ENCODE measurements at regions not wholly inside any gene's neighbourhood (a gene's known extent, or its start where the extent isn't known, plus 50 kb on each side); places are given as distances from the start of the nearest gene placed in this dataset.

DNA sequence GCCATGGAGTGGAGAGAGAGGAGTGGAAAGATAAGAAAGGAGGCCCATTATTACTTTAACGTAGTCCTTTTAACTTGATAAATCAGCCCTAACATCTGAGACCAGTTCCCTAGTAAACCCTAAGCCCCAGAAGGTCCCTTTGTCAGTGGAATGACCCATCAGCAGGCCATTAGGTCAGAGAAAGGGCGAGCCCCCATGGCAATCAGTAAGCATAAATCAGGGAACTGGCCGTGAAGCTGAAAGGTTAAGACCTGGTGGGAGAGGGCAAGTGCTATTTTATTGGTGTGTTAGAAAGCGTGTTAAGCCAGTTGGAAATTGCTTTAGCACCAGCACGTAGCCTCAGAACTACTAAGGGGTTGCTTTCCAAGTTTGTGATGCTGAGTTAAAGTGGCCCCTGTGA, 708.0 kb downstream of the BCL11B start:
- no peak overlapping the region for H3K27ac ChIP-seq
- TF ChIP-seq, protein P1, sequence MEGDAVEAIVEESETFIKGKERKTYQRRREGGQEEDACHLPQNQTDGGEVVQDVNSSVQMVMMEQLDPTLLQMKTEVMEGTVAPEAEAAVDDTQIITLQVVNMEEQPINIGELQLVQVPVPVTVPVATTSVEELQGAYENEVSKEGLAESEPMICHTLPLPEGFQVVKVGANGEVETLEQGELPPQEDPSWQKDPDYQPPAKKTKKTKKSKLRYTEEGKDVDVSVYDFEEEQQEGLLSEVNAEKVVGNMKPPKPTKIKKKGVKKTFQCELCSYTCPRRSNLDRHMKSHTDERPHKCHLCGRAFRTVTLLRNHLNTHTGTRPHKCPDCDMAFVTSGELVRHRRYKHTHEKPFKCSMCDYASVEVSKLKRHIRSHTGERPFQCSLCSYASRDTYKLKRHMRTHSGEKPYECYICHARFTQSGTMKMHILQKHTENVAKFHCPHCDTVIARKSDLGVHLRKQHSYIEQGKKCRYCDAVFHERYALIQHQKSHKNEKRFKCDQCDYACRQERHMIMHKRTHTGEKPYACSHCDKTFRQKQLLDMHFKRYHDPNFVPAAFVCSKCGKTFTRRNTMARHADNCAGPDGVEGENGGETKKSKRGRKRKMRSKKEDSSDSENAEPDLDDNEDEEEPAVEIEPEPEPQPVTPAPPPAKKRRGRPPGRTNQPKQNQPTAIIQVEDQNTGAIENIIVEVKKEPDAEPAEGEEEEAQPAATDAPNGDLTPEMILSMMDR (conservative IDR thresholded peaks at IDR 0.05) = no peak

DNA sequence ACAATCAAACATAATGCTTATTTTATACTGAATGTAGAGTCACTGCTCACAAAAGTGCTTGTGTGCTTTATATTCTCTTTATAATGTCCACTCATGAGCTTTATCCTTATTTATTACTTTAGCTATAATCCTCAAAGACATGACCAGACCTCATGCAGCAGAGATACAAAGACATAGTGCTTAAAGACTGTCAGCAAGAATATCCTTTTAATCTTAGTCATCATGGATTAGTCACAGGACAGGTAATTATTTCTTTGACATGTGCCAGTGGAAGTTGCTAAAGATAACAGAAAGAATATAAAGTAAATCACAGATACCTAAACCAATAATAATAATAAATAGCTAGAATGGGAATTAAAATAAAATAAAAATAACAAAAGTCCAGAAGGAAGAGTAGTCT, 707.5 kb downstream of the BCL11B start:
- TF ChIP-seq, protein P1 (conservative IDR thresholded peaks at IDR 0.05) = no peak
- no peak overlapping the region for H3K27ac ChIP-seq

DNA sequence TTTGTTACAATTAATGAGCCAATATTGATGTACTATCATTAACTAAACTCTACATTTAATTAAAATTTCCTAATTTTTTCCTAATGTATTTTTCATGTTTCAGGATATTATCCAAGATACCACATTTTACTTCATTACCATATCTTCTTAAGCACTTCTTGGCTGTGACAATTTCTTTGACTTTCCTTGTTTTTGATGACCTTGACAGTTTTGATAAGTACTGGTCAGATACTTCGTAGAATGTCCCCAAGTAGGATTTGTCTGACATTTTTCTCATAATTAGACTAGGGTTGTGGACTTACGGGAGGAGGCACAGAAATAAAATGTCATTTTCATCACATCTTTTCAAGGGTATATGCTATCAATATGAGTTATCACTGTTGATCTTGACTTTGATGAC, 700.9 kb downstream of the BCL11B start:
- TF ChIP-seq, protein P1 (conservative IDR thresholded peaks at IDR 0.05) = no peak
- H3K27ac ChIP-seq = no peak overlapping the region

DNA sequence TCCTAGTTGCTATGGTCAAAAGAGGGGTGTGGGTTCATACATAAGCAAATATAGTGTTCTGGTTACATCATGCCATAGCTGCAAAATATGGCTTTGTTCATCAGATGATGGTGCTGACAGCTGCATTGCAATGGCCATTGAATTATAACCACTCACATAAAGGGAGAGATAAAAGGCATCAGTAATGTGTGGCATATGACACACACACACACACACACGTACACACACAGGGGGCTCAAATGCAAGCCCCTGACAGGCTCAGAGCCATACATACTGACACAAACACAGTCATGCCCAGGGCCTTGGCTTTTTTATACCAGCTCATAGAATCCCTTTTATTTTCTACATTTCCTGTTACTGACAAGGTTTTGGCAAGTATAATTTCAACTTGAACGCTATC, 698.9 kb downstream of the BCL11B start:
- TF ChIP-seq, protein P1 (conservative IDR thresholded peaks at IDR 0.05) = no peak
- H3K27ac ChIP-seq = no peak overlapping the region

DNA sequence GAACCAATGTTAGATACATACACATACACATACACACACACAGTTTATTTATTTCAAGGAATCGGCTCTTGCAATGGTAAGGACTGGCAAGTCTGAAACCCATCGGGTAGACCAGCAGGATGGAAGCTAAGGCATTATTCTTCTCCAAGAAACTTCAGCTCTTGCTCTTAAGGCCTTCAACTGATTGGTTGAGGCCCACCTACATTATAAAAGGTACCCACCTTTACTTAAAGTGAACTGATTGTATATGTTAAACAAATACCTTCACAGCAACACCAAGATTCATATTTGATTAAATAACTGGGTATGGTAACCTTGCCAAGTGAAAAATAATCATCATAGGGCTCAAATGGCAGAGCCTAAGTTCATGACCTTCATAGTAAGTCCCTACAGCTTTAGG, 695.5 kb downstream of the BCL11B start:
- TF ChIP-seq, protein P1 (conservative IDR thresholded peaks at IDR 0.05) = no peak
- no peak overlapping the region for H3K27ac ChIP-seq

DNA sequence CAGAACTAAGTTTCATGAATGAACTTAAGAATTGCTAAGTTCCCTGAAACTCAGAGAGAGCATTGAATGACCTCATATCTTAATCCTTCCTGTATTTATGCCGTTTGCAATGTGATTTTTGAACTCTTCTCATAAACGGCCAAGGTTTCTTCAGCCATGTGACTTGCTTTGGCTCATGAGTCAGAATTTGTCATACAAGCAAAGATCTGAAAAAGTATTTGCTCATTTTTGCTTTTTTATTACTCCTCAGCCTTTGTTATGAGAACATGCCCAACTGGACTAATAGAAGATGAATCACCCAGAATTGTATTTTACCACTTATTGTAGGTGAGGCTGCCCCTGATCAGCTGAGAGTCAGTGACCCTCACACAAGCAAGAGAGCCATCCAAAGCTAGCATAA, 693.8 kb downstream of the BCL11B start:
- H3K27ac ChIP-seq = no peak overlapping the region
- TF ChIP-seq, protein P1 (conservative IDR thresholded peaks at IDR 0.05) = no peak

DNA sequence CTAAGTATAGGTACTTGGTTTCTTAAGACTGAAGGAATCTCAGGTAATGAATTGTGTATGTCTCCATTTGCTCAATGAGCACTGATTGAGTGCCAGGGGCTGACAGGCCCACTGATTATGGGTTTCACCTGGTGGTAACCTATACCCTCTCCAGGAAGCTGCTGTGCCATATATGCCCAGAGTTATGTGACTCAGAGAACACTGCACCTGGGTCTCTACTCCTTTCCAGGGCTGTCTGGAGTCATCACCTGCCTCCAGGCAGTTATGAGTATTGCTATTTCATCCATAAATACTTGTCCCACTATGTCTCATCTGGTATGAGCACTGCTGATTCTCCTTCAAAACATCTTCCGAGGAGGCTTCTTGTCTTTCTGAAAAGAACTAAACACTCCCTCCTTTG, 692.9 kb downstream of the BCL11B start:
- TF ChIP-seq, protein P1 (conservative IDR thresholded peaks at IDR 0.05) = no peak
- no peak overlapping the region for H3K27ac ChIP-seq
